Astrocyte (in vitro differentiated cells and primary cell): ENCODE measurements at regions not wholly inside any gene's neighbourhood (a gene's known extent, or its start where the extent isn't known, plus 50 kb on each side); places are given as distances from the start of the nearest gene placed in this dataset.

Source experiments
- DNase-seq: peaks from one replicate; pipeline ENCODE4 v3.0.0-alpha.2; 2010; ENCODE audit warnings: low read depth
- FAIRE-seq: peaks from 2 replicates; lab custom pipeline; 2011; peaks lifted over from hg19 to GRCh38; lab: Jason Lieb, UNC
- H2AFZ ChIP-seq: 2 replicates; pipeline ENCODE4 v1.6.0; 2012; ENCODE audit warnings: low read depth, low read length, inconsistent platforms
- H3K27ac ChIP-seq: 2 replicates; pipeline ENCODE4 v1.5.1; 2011; ENCODE audit warnings: low read depth, low read length, inconsistent platforms
- H3K27me3 ChIP-seq: 2 replicates; pipeline ENCODE4 v1.6.0; 2011; ENCODE audit warnings: low read length, inconsistent platforms; ENCODE audit not compliant: insufficient read depth
- H3K36me3 ChIP-seq: 2 replicates; pipeline ENCODE4 v1.5.1; 2011; ENCODE audit warnings: low read length, inconsistent platforms; ENCODE audit not compliant: insufficient read depth
- H3K4me1 ChIP-seq: 2 replicates; pipeline ENCODE4 v1.5.1; 2011; ENCODE audit warnings: low read length, inconsistent platforms; ENCODE audit not compliant: insufficient read depth
- H3K4me2 ChIP-seq: 2 replicates; pipeline ENCODE4 v1.6.0; 2012; ENCODE audit warnings: low read length, inconsistent platforms
- H3K4me3 ChIP-seq: 2 replicates; pipeline ENCODE4 v1.5.1; 2011; ENCODE audit warnings: low read depth, mild to moderate bottlenecking, low read length, inconsistent platforms; ENCODE audit not compliant: insufficient read depth
- H3K79me2 ChIP-seq: 2 replicates; pipeline ENCODE4 v1.6.0; 2012; ENCODE audit warnings: mild to moderate bottlenecking, low read length, inconsistent platforms; ENCODE audit not compliant: insufficient read depth
- H3K9ac ChIP-seq: 2 replicates; pipeline ENCODE4 v1.6.0; 2012; ENCODE audit warnings: mild to moderate bottlenecking, low read length, inconsistent platforms
- H3K9me3 ChIP-seq: 2 replicates; pipeline ENCODE4 v1.5.1; 2012; ENCODE audit warnings: low read depth, mild to moderate bottlenecking, low read length, inconsistent platforms; ENCODE audit not compliant: insufficient read depth
- H4K20me1 ChIP-seq: 2 replicates; pipeline ENCODE4 v1.6.0; 2012; ENCODE audit warnings: low read length, inconsistent platforms; ENCODE audit not compliant: insufficient read depth
- H3K27ac Mint-ChIP-seq: one replicate; pipeline ENCODE4 v1.8.0; 2021; ENCODE audit warnings: mild to moderate bottlenecking, mixed read lengths; ENCODE audit not compliant: unreplicated experiment
- H3K27me3 Mint-ChIP-seq: one replicate; pipeline ENCODE4 v1.8.0; 2021; ENCODE audit warnings: low read depth, mixed read lengths; ENCODE audit not compliant: unreplicated experiment
- H3K36me3 Mint-ChIP-seq: one replicate; pipeline ENCODE4 v1.8.0; 2021; ENCODE audit warnings: low read depth, mixed read lengths; ENCODE audit not compliant: unreplicated experiment
- H3K4me1 Mint-ChIP-seq: one replicate; pipeline ENCODE4 v1.8.0; 2021; ENCODE audit warnings: low read depth, mixed read lengths; ENCODE audit not compliant: unreplicated experiment
- H3K4me3 Mint-ChIP-seq: one replicate; pipeline ENCODE4 v1.8.0; 2021; ENCODE audit warnings: mild to moderate bottlenecking, moderate library complexity, mixed read lengths; ENCODE audit not compliant: unreplicated experiment
- H3K9me3 Mint-ChIP-seq: one replicate; pipeline ENCODE4 v1.8.0; 2021; ENCODE audit warnings: mild to moderate bottlenecking, mixed read lengths; ENCODE audit not compliant: unreplicated experiment
- CTCF ChIP-seq: IDR thresholded peaks from 2 replicates; pipeline ENCODE4 v1.5.1; 2011; ENCODE audit warnings: low read depth, mild to moderate bottlenecking, inconsistent platforms, low read length, moderate library complexity; ENCODE audit not compliant: insufficient read depth
- EZH2 ChIP-seq: IDR thresholded peaks from 2 replicates; pipeline ENCODE4 v1.6.1; 2012; ENCODE audit warnings: mild to moderate bottlenecking, low read length, inconsistent platforms; ENCODE audit not compliant: insufficient read depth

- Mint-ChIP-seq H3K4me3 (no peak overlapping the region), H3K27ac (no peak overlapping the region), H3K4me1 (peaks cover 28% of the 10 kb centered on the region), H3K27me3 (peaks cover 20% of the 10 kb centered on the region), H3K36me3 (peaks cover 6% of the 10 kb centered on the region), H3K9me3 (peaks cover 6% of the 10 kb centered on the region)
- Histone ChIP-seq H3K9me3 (no peaks in the 10 kb centered on the region), H3K79me2 (no peaks in the 10 kb centered on the region), H3K27ac (no peak overlapping the region), H2AFZ (no peak overlapping the region), H3K9ac (no peak overlapping the region), H3K4me2 (no peak overlapping the region), H3K4me3 (no peak overlapping the region), H3K4me1 (peaks cover 26% of the 10 kb centered on the region), H3K36me3 (no peaks in the 10 kb centered on the region), H4K20me1 (no peaks in the 10 kb centered on the region), H3K27me3 (no peaks in the 10 kb centered on the region)
- TF ChIP-seq CTCF (no peak), EZH2 (no peak)
- DNase-seq = no peak
- no peak for FAIRE-seq
Measured at GRCh38 chr10:113471241-113471996, 81.4 kb upstream of the HABP2 start.

DNA sequence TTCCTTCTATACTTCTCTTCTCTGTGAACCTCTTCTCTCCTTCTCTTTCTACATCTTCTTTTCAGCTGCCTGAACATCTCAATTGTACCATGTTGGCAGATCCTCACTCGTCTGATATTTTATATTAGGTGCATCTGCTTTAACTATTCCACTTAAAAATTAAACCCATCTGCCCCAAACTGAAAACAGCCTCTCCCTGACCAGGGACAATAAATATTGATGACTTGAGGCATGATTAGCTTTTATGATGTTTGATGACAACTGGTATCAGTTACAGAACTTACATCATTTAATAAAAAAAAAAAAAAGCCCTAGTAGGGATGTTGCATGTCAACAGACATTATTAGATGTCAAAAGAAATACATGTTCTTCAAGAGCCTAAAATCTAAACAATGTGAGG, 79.8 kb upstream of the HABP2 start:
- Histone ChIP-seq H3K4me3 (no peak overlapping the region), H2AFZ (no peak overlapping the region), H3K4me1 (peaks cover 29% of the 10 kb centered on the region), H4K20me1 (no peaks in the 10 kb centered on the region), H3K9ac (no peak overlapping the region), H3K9me3 (no peaks in the 10 kb centered on the region), H3K36me3 (no peaks in the 10 kb centered on the region), H3K79me2 (no peaks in the 10 kb centered on the region), H3K27me3 (no peaks in the 10 kb centered on the region), H3K4me2 (no peak overlapping the region), H3K27ac (no peak overlapping the region)
- FAIRE-seq = no peak
- DNase-seq = no peak
- Mint-ChIP-seq H3K4me3 (no peak overlapping the region), H3K4me1 (peaks cover 28% of the 10 kb centered on the region), H3K27ac (no peak overlapping the region), H3K9me3 (peaks cover 6% of the 10 kb centered on the region), H3K36me3 (peaks cover 6% of the 10 kb centered on the region), H3K27me3 (peaks cover 20% of the 10 kb centered on the region)
- TF ChIP-seq CTCF = no peak
- TF ChIP-seq EZH2 = no peak

DNA sequence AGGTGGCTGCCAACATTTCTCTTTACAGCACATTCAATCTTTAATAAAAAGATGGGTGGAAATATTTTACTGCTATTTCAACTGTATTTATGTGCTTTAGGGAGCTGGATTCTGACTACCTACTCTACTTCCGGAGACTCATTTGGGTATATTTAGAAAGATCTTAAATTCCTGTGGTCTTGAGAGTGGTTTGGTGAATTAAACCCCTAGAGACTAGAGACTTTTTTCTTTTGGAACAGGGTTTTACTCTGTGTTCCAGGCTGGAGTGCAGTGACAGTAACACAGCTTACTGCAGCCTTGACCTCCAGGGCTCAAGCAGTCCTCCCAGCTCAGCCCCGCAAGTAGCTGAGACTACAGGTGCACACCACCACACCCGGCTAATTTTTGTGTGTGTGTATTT, 79.0 kb upstream of the HABP2 start:
- Histone ChIP-seq H3K27ac (no peak overlapping the region), H3K4me2 (peak overlapping the region; percentile 46), H2AFZ (no peak overlapping the region), H3K36me3 (no peaks in the 10 kb centered on the region), H3K79me2 (no peaks in the 10 kb centered on the region), H3K4me1 (peaks cover 29% of the 10 kb centered on the region), H4K20me1 (no peaks in the 10 kb centered on the region), H3K9me3 (no peaks in the 10 kb centered on the region), H3K4me3 (no peak overlapping the region), H3K27me3 (no peaks in the 10 kb centered on the region), H3K9ac (no peak overlapping the region)
- H3K36me3 Mint-ChIP-seq = peaks cover 8% of the 10 kb centered on the region
- FAIRE-seq (peak; percentile 79), DNase-seq (peak; percentile 66)
- H3K4me1 Mint-ChIP-seq = peaks cover 28% of the 10 kb centered on the region
- H3K27ac Mint-ChIP-seq = peak overlapping the region; percentile 76
- no peak overlapping the region for H3K4me3 Mint-ChIP-seq
- TF ChIP-seq CTCF = no peak
- TF ChIP-seq EZH2 = no peak
- H3K9me3 Mint-ChIP-seq = peaks cover 12% of the 10 kb centered on the region
- peaks cover 20% of the 10 kb centered on the region for H3K27me3 Mint-ChIP-seq
